Suppressor macrophage treated with lipopolysaccharide for 1 hour (primary cell): ENCODE measurements at regions not wholly inside any gene's neighbourhood (a gene's known extent, or its start where the extent isn't known, plus 50 kb on each side); places are given as distances from the start of the nearest gene placed in this dataset.
"Not testable (repeated sequence)": the region's sequence is repeated elsewhere in the genome, so short reads cannot be mapped to it uniquely, and the experiment has no call there.

Source experiments
- DNase-seq, 3 donors: peaks; one replicate each; pipeline ENCODE4 v3.0.0-alpha.2; 2020 to 2022

DNA sequence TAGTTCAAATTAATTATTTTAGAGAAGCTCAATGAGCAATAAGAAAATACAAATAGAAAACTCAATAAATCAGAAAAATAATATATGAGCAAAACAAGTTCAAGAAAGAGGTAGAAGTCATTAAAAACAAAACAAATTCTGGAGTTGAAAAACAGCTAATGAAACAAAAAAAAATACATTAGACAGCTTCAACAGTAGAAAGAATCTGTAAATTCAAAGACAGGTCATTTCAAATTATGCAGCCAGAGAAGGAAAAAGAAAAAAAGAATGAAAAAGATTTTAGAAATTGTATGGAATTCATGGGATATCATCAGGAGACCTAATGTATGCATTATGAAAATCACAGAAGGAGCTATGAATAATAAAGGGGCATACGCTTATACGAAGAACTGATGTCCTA is 795.3 kb upstream of the ADGRB3 start:
- no peak for DNase-seq

DNA sequence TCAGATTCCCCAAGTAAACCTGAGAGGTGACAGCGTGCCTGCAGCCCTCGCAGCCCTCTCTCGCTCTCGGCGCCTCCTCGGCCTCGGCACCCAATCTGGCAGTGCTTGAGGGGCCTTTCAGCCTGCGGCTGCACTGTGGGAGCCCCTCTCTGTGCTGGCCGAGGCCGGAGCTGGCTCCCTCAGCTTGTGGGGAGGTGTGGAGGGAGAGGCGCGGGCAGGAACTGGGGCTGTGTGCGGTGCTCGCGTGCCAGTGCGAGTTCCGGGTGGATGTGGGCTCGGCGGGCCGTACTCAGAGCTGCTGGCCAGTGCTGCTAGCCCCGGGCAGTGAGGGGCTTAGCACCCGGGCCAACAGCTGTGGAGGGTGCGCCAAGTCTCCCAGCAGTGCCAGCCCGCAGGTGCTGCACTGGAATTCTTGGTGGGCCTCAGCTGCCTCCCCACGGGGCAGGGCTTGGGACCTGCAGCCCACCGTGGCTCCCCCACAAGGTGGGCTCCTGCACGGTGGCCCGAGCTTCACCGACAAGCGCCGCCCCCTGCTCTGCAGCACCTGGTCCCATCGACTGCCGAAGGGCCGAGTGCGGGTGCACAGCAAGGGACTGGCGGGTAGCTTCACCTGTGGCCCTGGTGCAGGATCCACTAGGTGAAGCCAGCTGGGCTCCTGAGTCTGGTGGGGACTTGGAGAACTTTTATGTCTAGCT is 809.7 kb upstream of the ADGRB3 start:
- no peak for DNase-seq

DNA sequence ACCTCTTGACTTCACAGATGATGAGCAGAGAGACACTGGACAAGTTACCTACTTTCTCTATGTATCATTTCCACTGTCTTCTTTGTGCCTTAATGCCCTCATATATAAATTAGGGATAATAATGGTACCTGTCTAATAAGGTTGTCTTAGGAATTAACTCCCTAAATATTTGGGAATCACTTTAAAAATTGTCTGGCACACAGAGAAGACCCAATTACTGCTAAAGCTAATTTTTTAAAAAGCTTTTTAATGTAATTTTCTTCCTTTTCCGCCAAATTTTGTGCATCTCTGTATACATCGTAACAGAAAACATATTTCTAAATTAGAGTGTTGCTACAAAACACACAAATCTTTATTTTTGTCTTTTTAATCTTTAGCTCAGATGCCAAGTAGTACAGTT is 816.8 kb upstream of the ADGRB3 start:
- no peak for DNase-seq

DNA sequence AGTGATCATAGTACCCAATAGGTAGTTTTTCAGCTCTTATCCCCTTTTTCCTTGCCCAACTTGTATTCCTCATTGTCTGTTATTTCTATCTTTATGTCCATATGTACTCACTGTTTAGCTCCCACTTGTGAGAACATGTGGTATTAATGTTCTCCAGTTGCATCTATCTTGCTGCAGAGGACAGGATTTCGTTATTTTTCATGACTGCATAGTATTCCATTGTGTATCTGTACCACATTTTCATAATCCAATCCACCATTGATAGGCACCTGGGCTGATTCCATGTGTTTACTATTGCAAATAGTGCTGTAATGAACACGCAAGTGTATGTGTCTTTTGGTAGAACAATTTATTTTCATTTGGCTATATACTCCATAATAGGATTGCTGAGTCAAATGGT is 819.5 kb upstream of the ADGRB3 start:
- DNase-seq = no peak

DNA sequence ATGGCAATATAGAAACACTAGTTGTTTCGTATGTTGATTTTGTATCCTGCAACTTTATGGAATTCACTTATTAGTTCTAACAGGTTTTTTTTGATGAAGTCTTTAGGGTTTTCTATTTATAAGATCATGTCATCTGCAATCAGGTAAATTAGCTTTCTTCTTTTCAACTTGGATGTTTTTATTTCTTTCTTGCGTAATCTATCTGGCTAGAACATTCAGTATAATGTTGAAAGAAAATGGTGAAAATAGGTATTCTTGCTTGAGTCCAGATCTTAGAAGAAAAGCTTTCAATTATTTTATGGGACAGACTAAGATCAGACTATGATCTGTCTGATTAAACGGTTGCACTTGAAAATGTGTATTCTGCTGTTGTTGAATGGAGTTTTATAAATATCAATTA is 820.8 kb upstream of the ADGRB3 start:
- no peak for DNase-seq

DNA sequence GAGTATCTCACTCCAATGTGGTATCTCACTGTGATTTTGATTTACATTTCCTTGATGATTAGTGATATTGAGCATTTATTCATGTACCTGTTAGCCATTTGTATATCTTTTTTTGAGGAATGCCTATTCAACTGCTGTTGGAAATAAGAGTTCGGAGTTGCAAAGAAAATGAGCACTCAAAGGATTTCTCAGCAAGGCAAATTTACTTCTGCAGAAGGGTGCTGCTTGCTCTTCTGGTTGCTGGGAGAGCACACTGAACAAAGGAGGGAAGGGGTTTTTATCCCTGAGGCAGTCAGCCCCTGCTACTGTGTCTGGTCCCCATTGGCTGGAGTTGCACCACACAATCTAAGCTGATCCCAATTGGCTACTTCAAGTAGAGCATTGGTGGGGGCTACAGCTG is 822.4 kb upstream of the ADGRB3 start:
- no peak for DNase-seq

DNA sequence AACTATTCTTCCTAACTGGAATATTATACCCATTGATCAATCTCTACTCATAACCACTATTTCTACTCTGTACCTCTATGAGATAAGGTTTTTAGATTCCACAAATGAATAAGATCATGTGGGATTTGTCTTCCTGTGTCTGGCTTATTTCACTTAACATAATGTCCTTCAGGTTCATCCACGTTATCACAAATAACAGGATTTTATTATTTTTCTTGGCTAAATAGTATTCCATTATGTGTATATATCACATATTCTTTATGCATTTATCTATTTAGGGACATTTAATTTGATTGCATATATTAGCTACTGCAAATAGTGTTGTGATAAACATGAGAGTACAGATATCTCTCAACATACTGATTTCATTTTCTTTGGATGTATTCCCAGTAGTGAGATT is 823.0 kb upstream of the ADGRB3 start:
- no peak for DNase-seq

DNA sequence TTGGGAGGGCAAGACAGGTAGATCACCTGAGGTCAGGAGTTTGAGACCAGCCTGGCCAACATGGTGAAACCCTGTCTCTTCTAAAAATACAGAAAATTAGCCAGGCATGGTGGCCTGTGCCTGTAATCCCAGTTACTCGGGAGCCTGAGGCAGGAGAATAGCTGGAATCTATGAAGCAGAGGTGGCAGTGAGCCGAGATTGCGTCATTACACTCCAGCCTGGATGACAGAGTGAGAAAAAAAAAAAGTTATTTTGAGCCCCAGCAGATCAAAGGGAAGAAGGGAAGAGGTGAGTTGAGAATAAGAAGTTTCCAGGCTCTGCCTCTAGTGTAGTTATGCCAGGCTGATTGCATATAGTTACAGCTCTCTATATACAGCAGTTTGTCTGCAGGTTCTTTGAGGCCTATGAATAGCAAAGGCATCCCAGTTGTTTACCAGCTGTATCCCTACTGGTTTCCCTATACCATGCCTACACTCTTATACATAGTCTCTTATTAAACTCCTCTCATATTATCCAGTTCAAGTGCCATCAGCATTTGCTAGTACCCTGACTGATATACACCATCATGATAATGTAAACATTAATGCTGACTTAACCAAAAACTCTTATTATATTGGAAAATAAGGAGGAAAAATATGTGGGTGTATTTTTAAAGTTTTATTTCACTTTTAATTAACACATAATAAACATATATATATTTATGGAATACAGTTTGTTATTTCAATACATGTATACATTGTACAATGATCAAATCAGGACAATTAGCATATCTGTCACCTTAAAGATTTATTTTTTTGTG is 823.6 kb upstream of the ADGRB3 start:
- DNase-seq = no peak

DNA sequence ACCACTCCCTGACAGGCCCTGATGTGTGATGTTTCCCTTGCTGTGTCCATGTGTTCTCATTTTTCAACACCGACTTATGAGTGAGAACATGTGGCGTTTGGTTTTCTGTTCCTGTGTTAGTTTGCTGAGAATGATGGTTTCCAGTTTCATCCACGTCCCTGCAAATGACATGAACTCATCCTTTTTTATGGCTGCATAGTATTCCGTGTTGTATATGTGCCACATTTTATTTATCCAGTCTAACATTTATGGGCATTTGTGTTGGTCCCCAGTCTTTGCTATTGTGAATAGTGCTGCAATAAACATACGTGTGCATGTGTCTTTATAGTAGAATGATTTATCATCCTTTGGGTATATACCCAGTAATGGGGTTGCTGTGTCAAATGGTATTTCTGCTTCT is 830.3 kb upstream of the ADGRB3 start:
- DNase-seq = not testable (repeated sequence)

DNA sequence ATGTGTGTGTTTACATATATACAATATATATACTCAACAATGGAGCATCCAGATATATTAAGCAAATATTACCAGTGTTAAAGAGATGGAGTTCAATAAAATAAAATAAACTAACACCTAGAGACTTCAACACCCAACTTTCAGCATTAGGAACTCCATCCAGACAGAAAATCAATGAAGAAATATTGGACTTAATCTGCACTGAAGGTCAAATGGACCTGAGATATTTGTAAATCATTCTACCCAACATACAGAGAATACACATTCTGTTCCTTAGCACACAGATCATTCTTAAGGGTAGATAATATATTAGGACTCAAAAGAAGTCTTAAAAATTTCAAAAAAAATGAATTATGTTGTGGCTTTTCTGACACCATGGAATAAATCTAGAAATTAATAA is 832.3 kb upstream of the ADGRB3 start:
- no peak for DNase-seq

DNA sequence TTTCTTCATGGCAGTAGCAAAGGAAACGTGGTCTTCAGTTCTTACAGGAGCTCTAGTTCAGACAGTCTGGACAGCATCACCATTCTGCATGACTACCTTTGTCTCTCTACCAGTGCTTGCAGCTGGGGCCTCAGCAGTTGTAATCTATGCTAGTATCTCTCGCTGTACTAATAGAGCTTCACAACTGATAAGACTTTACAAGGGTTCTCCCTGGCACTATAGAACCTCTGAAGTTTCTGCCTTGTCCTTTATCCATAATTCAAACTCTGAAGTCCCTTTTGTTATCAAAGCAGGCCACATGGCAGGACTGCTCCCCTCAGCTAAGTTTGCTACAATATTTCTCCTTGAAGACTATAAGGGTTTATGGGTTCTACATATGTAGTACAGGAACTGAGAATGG is 842.1 kb upstream of the ADGRB3 start:
- no peak for DNase-seq

DNA sequence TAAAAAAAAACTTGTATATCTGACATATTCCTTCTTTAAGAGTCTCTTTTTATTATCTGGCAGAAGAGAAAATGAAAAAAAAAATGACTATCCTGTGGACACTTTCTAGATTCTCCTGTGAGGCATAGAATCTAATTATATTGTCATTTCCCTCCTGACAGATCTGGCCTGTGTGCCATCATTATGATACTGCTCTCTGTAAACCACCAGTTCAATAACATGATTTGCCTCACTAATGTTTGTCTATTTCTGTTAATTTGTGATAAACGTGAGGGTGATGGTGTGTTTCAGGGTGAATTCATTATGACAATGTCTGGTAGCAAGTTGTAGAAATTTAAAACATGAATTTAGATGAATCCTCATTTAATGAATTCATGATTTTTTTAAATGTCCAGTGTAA is 844.5 kb upstream of the ADGRB3 start:
- DNase-seq = no peak

DNA sequence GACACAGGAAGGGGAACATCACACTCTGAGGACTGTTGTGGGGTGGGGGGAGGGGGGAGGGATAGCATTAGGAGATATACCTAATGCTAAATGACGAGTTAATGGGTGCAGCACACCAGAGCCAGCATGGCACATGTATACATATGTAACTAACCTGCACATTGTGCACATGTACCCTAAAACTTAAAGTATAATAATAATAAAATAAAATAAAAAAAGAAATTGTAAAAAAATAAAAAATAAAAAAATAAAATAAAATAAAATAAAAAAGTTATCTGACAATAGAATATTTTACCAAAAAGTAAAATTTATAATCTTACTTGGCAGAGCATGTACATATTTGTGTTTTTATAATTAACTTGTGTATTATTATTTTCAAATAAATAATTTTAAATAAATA is 848.0 kb upstream of the ADGRB3 start:
- DNase-seq = not testable (repeated sequence)

DNA sequence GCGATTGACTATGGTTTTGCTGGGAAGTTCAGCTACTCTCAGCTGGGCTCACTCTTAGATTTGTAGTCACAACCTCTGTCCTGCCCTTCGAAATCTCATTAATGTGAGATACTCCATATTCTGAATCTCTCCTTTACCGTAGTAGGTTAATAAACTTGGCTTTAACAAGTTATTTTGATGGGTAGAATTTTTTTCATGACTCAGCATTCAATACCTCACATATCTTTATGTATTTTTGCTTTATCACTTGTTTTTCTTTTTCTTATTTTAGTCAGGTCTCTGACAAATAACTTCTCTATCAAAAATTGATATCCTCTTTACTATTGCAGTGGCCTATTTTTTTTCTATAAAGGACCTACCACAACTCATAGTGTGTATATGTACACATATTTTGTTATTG is 855.2 kb upstream of the ADGRB3 start:
- no peak for DNase-seq

DNA sequence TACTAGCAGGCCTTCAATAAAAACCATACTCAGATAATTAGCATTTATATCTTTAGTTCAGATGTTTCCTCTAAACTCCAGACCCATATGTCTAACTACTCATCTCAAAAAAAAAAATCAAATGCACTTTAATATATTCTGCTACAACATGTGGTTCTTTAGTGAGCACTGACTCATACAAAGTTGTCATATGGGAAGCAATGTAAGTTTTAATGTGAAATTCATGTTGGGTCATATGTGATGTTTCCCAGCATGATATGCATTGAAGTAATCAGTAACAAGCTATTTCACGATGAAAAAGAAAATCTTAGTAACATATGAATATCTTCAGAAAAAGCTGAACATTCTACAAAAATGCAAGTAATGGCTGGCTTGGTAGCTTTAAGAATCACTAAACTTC is 859.7 kb upstream of the ADGRB3 start:
- no peak for DNase-seq

DNA sequence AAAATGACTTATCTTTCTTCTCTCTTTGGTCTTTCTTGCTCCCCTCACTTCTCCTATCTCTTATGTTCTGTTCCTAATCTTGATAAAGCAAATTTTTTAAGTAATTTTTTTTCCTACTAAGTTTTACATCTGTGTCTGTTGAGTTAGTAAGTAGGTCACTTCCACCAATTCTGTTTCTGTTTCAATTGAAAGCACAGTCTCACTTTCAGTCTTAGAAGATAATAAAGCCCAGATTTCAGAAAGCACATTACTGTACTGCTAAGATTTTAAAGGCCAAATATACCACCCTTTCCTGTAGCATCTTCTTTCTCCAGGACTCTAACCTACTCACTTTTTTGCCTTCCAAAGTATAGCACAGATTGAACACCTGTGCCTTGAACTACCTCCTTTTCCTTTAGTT is 866.1 kb upstream of the ADGRB3 start:
- no peak for DNase-seq

DNA sequence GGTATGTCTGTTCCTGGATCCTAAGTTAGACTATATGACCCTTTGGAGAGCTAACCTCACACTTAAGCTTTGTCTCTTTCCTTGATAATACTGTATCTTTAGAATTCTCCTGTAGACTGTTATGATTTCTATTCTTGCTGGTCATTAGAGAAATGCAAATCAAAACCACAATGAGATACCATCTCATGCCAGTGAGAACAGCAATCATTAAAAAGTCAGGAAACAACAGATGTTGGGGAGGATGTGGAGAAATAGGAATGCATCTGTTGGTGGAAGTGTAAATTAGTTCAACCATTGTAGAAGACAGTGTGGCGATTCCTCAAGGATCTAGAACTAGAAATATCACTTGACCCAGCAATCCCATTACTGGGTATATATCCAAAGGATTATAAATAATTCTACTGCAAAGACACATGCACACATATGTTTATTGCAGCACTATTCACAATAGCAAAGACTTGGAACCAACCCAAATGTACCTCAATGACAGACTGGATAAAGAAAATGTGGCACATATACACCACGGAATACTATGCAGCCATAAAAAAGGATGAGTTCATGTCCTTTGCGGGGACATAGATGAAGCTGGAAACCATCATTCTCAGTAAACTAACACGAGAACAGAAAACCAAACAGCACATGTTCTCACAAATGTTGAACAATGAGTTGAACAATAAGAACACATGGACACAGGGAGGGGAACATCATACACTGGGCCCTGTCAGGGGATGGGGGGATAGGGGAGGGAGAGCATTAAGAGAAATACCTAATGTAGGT is 867.8 kb upstream of the ADGRB3 start:
- DNase-seq = not testable (repeated sequence)

DNA sequence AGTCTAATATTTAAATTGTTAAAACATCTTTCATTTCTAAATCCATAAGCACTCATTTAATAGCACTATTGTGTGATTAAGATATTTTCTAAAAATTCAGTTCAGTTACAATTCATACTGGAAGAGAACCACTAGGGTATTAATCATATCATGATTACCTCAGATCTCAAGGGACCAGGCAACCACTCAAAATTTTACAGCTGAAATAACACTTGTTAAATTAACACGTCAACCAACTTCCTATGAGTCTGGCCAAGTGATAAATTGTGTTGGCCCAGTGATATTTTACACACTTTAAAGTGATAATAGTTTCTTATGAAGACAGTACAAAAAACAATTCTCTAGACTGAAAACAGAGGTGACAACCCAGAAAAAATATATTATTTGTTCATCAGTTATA is 869.0 kb upstream of the ADGRB3 start:
- DNase-seq = no peak

DNA sequence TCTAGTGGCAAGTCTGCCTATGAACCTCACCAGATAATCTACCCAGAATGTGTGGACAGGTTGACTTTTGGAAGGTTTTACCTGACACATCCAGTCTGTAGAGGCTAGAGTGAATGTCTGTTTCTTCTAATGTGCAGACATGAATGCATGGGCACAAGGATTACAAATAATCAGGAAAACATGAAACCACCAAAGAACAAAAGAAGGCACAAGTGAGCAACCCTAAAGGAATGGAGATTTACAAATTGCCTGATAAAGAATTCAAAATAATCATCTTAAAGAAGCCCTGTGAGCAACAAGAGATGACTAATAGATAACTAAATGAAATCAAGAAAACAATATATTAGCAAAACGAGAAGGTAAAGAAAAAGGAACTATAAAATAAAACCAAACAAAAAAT is 876.1 kb upstream of the ADGRB3 start:
- DNase-seq = no peak

DNA sequence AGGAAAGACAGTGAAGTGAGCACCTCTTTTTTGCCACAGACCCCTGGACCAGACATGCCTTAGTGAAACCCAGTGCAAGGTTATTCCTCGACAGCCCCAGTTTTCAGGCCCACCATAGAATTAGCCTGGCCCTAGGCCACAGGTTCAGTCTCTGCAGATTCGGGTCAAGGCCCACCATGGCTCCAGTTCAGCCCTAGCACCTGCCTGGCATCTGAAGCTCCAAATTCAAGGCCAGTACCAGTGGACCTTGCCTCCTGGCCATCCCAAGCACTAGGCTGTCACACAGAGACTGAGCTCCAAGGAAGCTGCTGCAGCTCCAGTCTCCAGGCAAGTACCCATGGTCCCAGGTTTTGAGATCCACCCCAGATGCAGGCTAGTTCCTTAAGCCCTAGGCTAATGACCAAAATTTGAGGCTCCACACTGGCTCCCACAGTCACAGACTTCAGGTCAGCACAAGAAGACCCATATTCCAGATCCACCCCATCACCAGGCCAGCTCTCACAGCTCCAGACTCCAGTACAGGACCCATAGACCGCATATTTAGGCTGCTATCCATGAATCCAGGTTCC is 877.5 kb upstream of the ADGRB3 start:
- no peak for DNase-seq

DNA sequence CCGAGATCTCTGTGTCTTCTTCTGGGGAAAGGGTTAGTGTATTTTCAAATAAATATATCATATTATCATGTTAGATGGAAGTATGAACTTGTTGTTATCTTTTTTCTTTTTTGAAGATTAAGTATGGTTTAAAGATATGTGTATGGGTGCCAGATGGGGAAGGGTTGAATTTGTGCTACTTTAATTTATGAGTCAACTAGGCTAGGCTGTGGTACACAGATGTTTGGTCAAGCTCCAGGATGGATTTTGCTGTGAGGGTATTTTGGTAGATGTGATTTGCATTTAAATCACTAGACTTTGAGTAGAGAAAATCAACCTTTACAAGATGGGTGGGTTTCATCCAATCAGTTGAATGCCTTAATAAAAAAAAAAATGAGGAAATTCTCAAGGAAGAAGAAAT is 886.6 kb upstream of the ADGRB3 start:
- no peak for DNase-seq

DNA sequence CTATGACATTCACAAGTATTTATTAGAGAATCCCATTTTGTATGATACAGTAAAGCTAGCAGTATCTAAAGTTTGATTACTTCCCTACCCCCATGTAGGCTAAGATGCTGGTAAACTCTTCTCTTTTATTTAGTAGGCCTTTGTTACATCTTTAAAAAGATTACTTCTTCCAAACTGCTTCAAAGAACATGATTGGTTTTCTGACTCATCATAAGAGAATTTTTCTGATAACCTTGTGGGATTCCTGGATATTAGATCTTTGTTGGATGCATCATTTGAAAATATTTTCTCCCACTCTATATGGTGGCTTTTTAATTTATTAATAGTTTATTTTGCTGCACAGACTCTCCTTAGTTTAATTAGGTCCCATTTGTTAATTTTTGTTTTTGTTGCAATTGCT is 898.3 kb upstream of the ADGRB3 start:
- no peak for DNase-seq

DNA sequence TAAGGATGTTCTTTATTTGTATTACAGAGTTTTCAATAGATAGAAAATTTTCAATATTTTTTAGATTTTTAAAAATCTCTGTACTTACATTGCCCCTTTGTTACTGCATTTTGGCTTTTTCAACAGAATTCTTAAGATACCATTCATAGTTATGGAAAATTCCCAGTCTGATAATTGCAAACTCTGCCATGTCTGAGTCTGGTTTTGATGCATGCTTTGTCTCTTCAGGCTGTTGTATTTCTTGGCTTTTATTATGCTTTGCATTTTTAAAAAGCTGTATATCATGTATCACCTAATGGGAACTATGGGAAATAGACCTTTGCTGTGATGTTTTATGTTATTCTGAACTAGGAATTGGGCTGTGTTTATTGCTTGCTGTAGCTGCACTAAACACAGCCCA is 898.9 kb upstream of the ADGRB3 start:
- no peak for DNase-seq

DNA sequence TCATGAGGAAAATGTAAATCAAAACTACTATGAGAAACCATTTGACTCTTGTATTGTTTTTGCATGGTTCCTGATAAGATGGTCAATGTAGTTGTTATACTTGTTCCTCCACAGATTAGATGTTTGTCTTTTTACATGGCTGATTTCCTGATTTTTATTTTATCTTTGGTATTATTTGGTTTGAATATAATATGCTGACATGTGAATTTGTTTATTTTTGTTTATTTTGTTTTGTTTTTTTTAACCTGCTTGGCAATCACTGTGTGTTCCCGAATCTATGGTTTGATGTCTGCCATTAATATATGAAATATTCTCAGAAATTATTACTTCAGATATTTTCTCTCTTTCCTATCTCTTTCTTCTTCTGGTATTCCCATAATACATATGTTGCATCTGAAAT is 899.5 kb upstream of the ADGRB3 start:
- no peak for DNase-seq
